ENCODE measurements at regions not wholly inside any gene's neighbourhood (a gene's known extent, or its start where the extent isn't known, plus 50 kb on each side); places are given as distances from the start of the nearest gene placed in this dataset.

DNA sequence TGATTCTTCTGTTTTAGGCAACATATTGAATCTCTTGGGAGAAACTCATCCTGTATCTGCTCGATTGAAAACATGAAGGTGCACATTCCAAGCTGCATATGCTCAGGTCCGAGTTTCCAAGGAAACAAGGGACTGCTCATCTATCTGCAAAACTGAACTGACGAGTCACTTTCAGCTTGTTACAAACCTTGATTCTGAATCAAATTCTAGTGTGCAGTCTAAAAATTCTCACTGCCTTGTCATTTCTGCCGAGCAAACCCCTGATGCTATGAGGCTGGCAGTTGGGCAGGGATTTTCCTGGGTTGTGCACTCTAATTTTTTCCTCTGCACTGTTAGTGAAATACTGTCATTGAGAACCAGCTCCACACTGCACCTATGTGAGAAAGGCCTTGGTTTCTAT is 101.3 kb upstream of the ETAA1 start:
- no peak for TF ChIP-seq CTCF (IDR thresholded peaks at IDR 0.05; ENCODE audit: borderline replicate concordance, insufficient read depth, low read depth, low read length)
- no peak overlapping the region for H3K4me3 ChIP-seq (ENCODE audit: low read depth, low read length)

DNA sequence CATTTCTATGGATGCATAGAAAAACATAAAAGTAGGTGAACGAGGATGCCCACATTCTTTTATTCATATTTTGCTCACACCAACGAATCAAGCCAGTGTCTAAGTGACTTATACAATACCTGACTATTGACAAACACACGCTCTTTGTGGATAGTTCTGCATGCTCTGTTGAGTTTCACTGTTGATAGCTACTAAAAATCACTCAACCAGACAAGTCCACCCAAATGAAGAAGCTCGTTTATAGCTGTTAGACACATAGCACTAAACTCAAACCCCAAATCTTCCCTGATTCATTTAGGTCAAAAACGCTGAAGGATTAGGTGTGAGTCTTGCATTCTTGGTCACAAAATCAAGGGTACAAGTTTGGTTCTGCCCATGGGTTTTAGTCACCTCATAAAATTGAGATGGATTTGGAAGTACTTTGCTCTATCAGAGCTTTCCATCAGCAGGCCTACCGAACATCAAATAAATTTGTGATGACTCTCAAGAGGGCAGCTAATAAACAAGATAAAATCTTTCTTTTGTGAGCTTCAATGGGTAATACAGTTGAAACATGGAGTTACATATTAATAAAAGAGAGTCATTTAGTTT is 92.7 kb upstream of the ETAA1 start:
- TF ChIP-seq CTCF (IDR thresholded peaks at IDR 0.05; ENCODE audit: borderline replicate concordance, insufficient read depth, low read depth, low read length) = no peak
- H3K4me3 ChIP-seq (ENCODE audit: low read depth, low read length) = no peak overlapping the region

GRCh38 chr2:67309281-67309680 is 87.9 kb upstream of the ETAA1 start:
- H3K4me3 ChIP-seq (ENCODE audit: low read depth, low read length) = no peak overlapping the region
- TF ChIP-seq CTCF (IDR thresholded peaks at IDR 0.05; ENCODE audit: borderline replicate concordance, insufficient read depth, low read depth, low read length) = no peak

GRCh38 chr2:67311536-67311935 is 85.6 kb upstream of the ETAA1 start:
- no peak overlapping the region for H3K4me3 ChIP-seq (ENCODE audit: low read depth, low read length)
- TF ChIP-seq CTCF (IDR thresholded peaks at IDR 0.05; ENCODE audit: borderline replicate concordance, insufficient read depth, low read depth, low read length) = no peak

- H3K4me3 ChIP-seq (ENCODE audit: low read depth, low read length) = no peak overlapping the region
- TF ChIP-seq CTCF (IDR thresholded peaks at IDR 0.05; ENCODE audit: borderline replicate concordance, insufficient read depth, low read depth, low read length) = no peak
These were observed 84.3 kb upstream of the ETAA1 start for GRCh38 chr2:67312871-67313270.

DNA sequence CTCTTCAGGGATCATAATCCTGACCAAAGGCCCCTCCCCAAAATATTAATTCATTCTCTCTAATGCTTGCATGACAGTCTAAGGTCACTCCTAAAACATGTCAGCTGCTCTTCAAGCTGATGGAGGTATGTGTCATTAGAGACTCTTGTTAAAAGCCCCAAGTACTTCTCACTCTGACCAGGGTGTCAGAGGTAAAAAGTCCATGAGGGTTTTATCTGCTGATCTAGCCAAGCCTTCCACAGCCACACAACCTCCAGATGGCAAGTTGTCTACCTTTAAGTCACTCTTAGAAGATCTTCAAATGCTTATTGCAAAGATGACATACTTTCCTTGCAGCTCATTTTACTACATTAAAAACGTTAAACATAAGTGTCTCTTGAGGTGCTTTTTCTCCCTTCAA is 83.6 kb upstream of the ETAA1 start:
- no peak overlapping the region for H3K4me3 ChIP-seq (ENCODE audit: low read depth, low read length)
- no peak for TF ChIP-seq CTCF (IDR thresholded peaks at IDR 0.05; ENCODE audit: borderline replicate concordance, insufficient read depth, low read depth, low read length)

- H3K4me3 ChIP-seq (ENCODE audit: low read depth, low read length) = no peak overlapping the region
- TF ChIP-seq CTCF (IDR thresholded peaks at IDR 0.05; ENCODE audit: borderline replicate concordance, insufficient read depth, low read depth, low read length) = no peak
These were observed 79.1 kb upstream of the ETAA1 start for GRCh38 chr2:67318031-67318430.
